ENCODE measurements at regions not wholly inside any gene's neighbourhood (a gene's known extent, or its start where the extent isn't known, plus 50 kb on each side); places are given as distances from the start of the nearest gene placed in this dataset.

DNA sequence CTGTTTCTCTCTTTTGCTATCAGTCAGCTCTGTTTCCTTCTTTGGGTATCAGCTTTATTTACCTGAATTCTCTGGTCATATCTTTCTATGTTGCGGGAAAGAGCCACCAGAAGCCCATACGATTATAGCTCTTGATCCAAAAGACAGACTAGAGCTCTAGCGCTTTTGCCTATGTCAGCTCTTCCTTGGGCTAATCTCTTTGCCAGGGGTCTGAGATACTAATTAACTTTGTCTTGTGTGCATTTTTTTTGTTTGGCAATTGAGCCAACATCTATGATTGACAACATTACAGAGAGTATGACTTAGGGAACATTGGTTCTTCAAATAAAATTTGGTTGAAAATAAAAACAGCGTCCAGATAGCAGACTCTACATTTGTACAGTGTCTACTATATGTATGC lies 603.0 kb downstream of the KCTD16 start:
- no peaks in the 10 kb centered on the region for H3K36me3 ChIP-seq (ENCODE audit: low read depth)

GRCh38 chr5:144771802-144772201 lies 601.1 kb downstream of the KCTD16 start:
- TF ChIP-seq CTCF (conservative IDR thresholded peaks at IDR 0.05): no peak
- no peak for TF ChIP-seq EZH2 (IDR thresholded peaks at IDR 0.05; ENCODE audit: low read depth)
- H3K9me2 ChIP-seq (ENCODE audit: insufficient read depth): no peaks in the 10 kb centered on the region
- POLR2A ChIA-PET (ENCODE audit: unreplicated experiment): no interaction called here
- H3K79me2 ChIP-seq (ENCODE audit: low read depth): no peaks in the 10 kb centered on the region
- H3K4me3 ChIP-seq: no peak overlapping the region
- DNase-seq: no peak
- no TSS peak for BruUV-seq (replicated peaks)
- no peaks in the 10 kb centered on the region for H3K9me3 ChIP-seq (ENCODE audit: insufficient read depth, low read depth)
- H3K4me1 ChIP-seq (replicated peaks; ENCODE audit: insufficient read depth): no peaks in the 10 kb centered on the region
- H3K27ac ChIP-seq: no peak overlapping the region
- no peaks in the 10 kb centered on the region for H4K20me1 ChIP-seq (ENCODE audit: insufficient read depth)
- intact Hi-C loops (cut with micrococcal nuclease; ENCODE audit: unreplicated experiment): no loop called here
- H3K36me3 ChIP-seq (ENCODE audit: low read depth): no peaks in the 10 kb centered on the region
- H3K4me2 ChIP-seq: no peak overlapping the region
- H3K27me3 ChIP-seq (ENCODE audit: insufficient read depth, low read depth): no peaks in the 10 kb centered on the region
- no peaks in the 10 kb centered on the region for H3F3A ChIP-seq (ENCODE audit: insufficient read depth, low read depth)
- H2AFZ ChIP-seq: no peak overlapping the region
- CTCF ChIA-PET: no interaction called here

More for the DNA sequence above, 603.0 kb downstream of the KCTD16 start:
- ChIA-PET CTCF (no interaction called here), POLR2A (ENCODE audit: unreplicated experiment) (no interaction called here)
- Histone ChIP-seq H3K27ac (no peak overlapping the region), H3K4me3 (no peak overlapping the region), H2AFZ (no peak overlapping the region), H3K4me2 (no peak overlapping the region), H3K4me1 (replicated peaks; ENCODE audit: insufficient read depth) (no peaks in the 10 kb centered on the region), H3K9me2 (ENCODE audit: insufficient read depth) (no peaks in the 10 kb centered on the region), H3K79me2 (ENCODE audit: low read depth) (no peaks in the 10 kb centered on the region), H3K27me3 (ENCODE audit: insufficient read depth, low read depth) (no peaks in the 10 kb centered on the region), H3K9me3 (ENCODE audit: insufficient read depth, low read depth) (no peaks in the 10 kb centered on the region), H4K20me1 (ENCODE audit: insufficient read depth) (no peaks in the 10 kb centered on the region), H3F3A (ENCODE audit: insufficient read depth, low read depth) (no peaks in the 10 kb centered on the region)
- no peak for DNase-seq
- TF ChIP-seq CTCF (conservative IDR thresholded peaks at IDR 0.05) (no peak), EZH2 (IDR thresholded peaks at IDR 0.05; ENCODE audit: low read depth) (no peak)
- intact Hi-C loops (cut with micrococcal nuclease; ENCODE audit: unreplicated experiment): no loop called here
- BruUV-seq (replicated peaks): no TSS peak

DNA sequence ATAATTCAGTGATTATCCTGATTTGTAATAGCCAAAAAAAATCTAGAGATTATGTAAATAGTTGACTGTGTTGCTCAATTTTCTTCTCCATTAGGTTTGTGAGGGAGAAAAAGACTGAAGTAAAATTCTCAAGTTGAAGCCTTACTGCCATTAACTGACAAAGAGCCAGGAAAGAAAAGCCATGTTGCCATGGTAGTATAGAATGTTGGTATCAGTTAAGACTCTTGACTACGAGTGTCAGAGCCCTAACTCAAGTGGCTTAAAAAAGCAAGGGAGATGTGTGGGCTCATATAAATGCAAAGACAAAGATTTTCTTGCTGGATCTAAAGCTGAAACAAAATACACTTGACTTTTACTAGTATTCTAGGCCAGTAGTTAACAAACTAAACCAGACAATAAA lies 571.7 kb downstream of the KCTD16 start:
- Histone ChIP-seq H3K4me1 (replicated peaks; ENCODE audit: insufficient read depth) (no peaks in the 10 kb centered on the region), H2AFZ (no peak overlapping the region), H3K9me3 (ENCODE audit: insufficient read depth, low read depth) (no peaks in the 10 kb centered on the region), H3K27me3 (ENCODE audit: insufficient read depth, low read depth) (no peaks in the 10 kb centered on the region), H3K27ac (no peak overlapping the region), H3K36me3 (ENCODE audit: low read depth) (no peaks in the 10 kb centered on the region), H3K79me2 (ENCODE audit: low read depth) (no peaks in the 10 kb centered on the region), H3K4me3 (no peak overlapping the region), H3F3A (ENCODE audit: insufficient read depth, low read depth) (no peaks in the 10 kb centered on the region), H4K20me1 (ENCODE audit: insufficient read depth) (no peaks in the 10 kb centered on the region), H3K9me2 (ENCODE audit: insufficient read depth) (no peaks in the 10 kb centered on the region), H3K4me2 (no peak overlapping the region)
- CTCF ChIA-PET: no interaction called here
- TF ChIP-seq CTCF (conservative IDR thresholded peaks at IDR 0.05) (no peak), EZH2 (IDR thresholded peaks at IDR 0.05; ENCODE audit: low read depth) (no peak)
- intact Hi-C loops (cut with micrococcal nuclease; ENCODE audit: unreplicated experiment): no loop called here
- BruUV-seq (replicated peaks): no TSS peak
- POLR2A ChIA-PET (ENCODE audit: unreplicated experiment): no interaction called here
- DNase-seq: no peak
